ENCODE measurements at regions not wholly inside any gene's neighbourhood (a gene's known extent, or its start where the extent isn't known, plus 50 kb on each side); places are given as distances from the start of the nearest gene placed in this dataset.
"Not testable (repeated sequence)": the region's sequence is repeated elsewhere in the genome, so short reads cannot be mapped to it uniquely, and the experiment has no call there.

DNA sequence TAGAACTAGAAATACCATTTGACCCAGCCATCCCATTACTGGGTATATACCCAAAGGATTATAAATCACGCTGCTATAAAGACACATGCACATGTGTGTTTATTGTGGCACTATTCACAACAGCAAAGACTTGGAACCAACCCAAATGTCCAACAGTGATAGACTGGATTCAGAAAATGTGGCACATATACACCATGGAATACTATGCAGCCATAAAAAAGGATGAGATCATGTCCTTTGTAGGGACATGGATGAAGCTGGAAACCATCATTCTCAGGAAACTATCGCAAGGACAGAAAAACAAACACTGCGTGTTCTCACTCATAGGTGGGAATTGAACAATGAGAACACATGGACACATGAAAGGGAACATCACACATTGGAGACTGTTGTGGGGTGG is 154.5 kb upstream of the INTU start:
- TF ChIP-seq POLR2AphosphoS5 (IDR thresholded peaks at IDR 0.05), result not testable (repeated sequence)
- TF ChIP-seq, protein P1, sequence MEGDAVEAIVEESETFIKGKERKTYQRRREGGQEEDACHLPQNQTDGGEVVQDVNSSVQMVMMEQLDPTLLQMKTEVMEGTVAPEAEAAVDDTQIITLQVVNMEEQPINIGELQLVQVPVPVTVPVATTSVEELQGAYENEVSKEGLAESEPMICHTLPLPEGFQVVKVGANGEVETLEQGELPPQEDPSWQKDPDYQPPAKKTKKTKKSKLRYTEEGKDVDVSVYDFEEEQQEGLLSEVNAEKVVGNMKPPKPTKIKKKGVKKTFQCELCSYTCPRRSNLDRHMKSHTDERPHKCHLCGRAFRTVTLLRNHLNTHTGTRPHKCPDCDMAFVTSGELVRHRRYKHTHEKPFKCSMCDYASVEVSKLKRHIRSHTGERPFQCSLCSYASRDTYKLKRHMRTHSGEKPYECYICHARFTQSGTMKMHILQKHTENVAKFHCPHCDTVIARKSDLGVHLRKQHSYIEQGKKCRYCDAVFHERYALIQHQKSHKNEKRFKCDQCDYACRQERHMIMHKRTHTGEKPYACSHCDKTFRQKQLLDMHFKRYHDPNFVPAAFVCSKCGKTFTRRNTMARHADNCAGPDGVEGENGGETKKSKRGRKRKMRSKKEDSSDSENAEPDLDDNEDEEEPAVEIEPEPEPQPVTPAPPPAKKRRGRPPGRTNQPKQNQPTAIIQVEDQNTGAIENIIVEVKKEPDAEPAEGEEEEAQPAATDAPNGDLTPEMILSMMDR (IDR thresholded peaks at IDR 0.05 in 8 of 11, conservative IDR thresholded peaks at IDR 0.05 in 3 of 11), result not testable (repeated sequence)

Data from spleen (tissue), 7 donors.